ENCODE measurements at regions not wholly inside any gene's neighbourhood (a gene's known extent, or its start where the extent isn't known, plus 50 kb on each side); places are given as distances from the start of the nearest gene placed in this dataset.
"Not testable (repeated sequence)": the region's sequence is repeated elsewhere in the genome, so short reads cannot be mapped to it uniquely, and the experiment has no call there.

DNA sequence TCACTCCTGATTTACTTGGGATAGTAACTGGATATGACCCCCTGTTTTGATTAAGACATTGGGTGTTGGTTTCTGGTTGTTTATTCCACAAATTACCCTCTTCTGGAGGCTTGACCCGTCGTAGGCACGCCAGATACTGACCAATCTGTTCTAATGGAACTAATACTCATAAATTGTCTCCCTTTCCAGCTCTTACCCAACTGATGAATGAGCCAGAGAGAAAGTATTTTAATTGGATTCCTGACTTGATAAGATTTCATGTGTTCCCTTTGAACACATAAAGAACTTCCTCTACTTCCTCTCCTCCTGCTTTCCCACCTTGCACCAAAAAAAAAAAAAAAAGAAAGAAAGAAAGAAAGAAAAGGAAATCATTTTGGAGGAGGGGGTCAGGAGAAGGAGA lies 340.9 kb downstream of the PCNX1 start:
- DNase-seq = no peak
- peak overlapping the region in 2 of 7 donors; percentile 2 to 92 for H3K27ac Mint-ChIP-seq
- CTCF ChIA-PET (ENCODE audit: partially characterized antibody) = no interaction called here
- no peaks in the 10 kb centered on the region for H3K27me3 Mint-ChIP-seq
- POLR2A ChIA-PET (ENCODE audit: partially characterized antibody) = no interaction called here
- Histone ChIP-seq H3K9me3 (ENCODE audit: control insufficient read depth in 1 of 2, low read length in 2 of 2) (no peaks in the 10 kb centered on the region), H3K4me3 (ENCODE audit: low read length in 2 of 2) (no peak overlapping the region), H3K27me3 (ENCODE audit: insufficient read depth, low read length) (no peaks in the 10 kb centered on the region), H3K27ac (ENCODE audit: low read depth, low read length) (no peak overlapping the region), H3K36me3 (ENCODE audit: insufficient read depth, low read length) (no peaks in the 10 kb centered on the region), H3K4me1 (ENCODE audit: insufficient read depth, low read length) (peaks cover 27% of the 10 kb centered on the region)
- H3K36me3 Mint-ChIP-seq = peaks cover 0 to 10% of the 10 kb centered on the region in 2 donors
- H3K9me3 Mint-ChIP-seq = peaks cover 0 to 17% (median 9%) of the 10 kb centered on the region in 8 donors
- no peak overlapping the region for H3K4me3 Mint-ChIP-seq
- intact Hi-C loops (cut with micrococcal nuclease) = no loop called here
- H3K4me1 Mint-ChIP-seq = peaks cover 27 to 40% (median 34%) of the 10 kb centered on the region in 4 donors

- DNase-seq = no peak
- Histone ChIP-seq H3K4me1 (ENCODE audit: insufficient read depth, low read length) (peaks cover 23% of the 10 kb centered on the region), H3K27ac (ENCODE audit: low read depth, low read length) (no peak overlapping the region), H3K9me3 (ENCODE audit: control insufficient read depth in 1 of 2, low read length in 2 of 2) (no peaks in the 10 kb centered on the region), H3K4me3 (ENCODE audit: low read length in 2 of 2) (no peak overlapping the region), H3K27me3 (ENCODE audit: insufficient read depth, low read length) (no peaks in the 10 kb centered on the region), H3K36me3 (ENCODE audit: insufficient read depth, low read length) (no peaks in the 10 kb centered on the region)
- CTCF ChIA-PET (ENCODE audit: partially characterized antibody) = interaction anchor here (0.6 kb wide), 1 partner anchor 109 kb away, joined by 3 read pairs; no protein-coding TSS in a partner anchor
- intact Hi-C loops (cut with micrococcal nuclease) = no loop called here
- H3K36me3 Mint-ChIP-seq = peaks cover 0 to 10% of the 10 kb centered on the region in 2 donors
- H3K27me3 Mint-ChIP-seq = no peaks in the 10 kb centered on the region
- H3K9me3 Mint-ChIP-seq = peaks cover 0 to 17% (median 10%) of the 10 kb centered on the region in 8 donors
- peaks cover 23 to 35% (median 29%) of the 10 kb centered on the region in 4 donors for H3K4me1 Mint-ChIP-seq
- POLR2A ChIA-PET (ENCODE audit: partially characterized antibody) = no interaction called here
- no peak overlapping the region for H3K4me3 Mint-ChIP-seq
- no peak overlapping the region for H3K27ac Mint-ChIP-seq
Measured at GRCh38 chr14:71250347-71250746, 343.1 kb downstream of the PCNX1 start.

- ChIA-PET CTCF (ENCODE audit: partially characterized antibody) (interaction anchor here (0.6 kb wide), 1 partner anchor 109 kb away, joined by 3 read pairs; no protein-coding TSS in a partner anchor), POLR2A (ENCODE audit: partially characterized antibody) (no interaction called here)
- Mint-ChIP-seq H3K36me3 (peaks cover 0 to 10% of the 10 kb centered on the region in 2 donors), H3K4me1 (peaks cover 19 to 31% (median 25%) of the 10 kb centered on the region in 4 donors), H3K27me3 (no peaks in the 10 kb centered on the region), H3K27ac (no peak overlapping the region), H3K4me3 (no peak overlapping the region), H3K9me3 (peaks cover 0 to 17% (median 10%) of the 10 kb centered on the region in 8 donors)
- Histone ChIP-seq H3K9me3 (ENCODE audit: control insufficient read depth in 1 of 2, low read length in 2 of 2) (no peaks in the 10 kb centered on the region), H3K4me1 (ENCODE audit: insufficient read depth, low read length) (peaks cover 19% of the 10 kb centered on the region), H3K27me3 (ENCODE audit: insufficient read depth, low read length) (no peaks in the 10 kb centered on the region), H3K27ac (ENCODE audit: low read depth, low read length) (no peak overlapping the region), H3K36me3 (ENCODE audit: insufficient read depth, low read length) (no peaks in the 10 kb centered on the region), H3K4me3 (ENCODE audit: low read length in 2 of 2) (no peak overlapping the region)
- no peak for DNase-seq
- intact Hi-C loops (cut with micrococcal nuclease) = no loop called here
Measured at GRCh38 chr14:71250791-71251190, 343.5 kb downstream of the PCNX1 start.

- peak overlapping the region in 5 of 8 donors; percentile 10 to 77 (median 63) for H3K4me3 Mint-ChIP-seq
- intact Hi-C loops (cut with micrococcal nuclease) = not testable (repeated sequence)
Measured at GRCh38 chr14:71254091-71254719, 346.9 kb downstream of the PCNX1 start.

GRCh38 chr14:71261206-71261605 lies 353.9 kb downstream of the PCNX1 start:
- no peaks in the 10 kb centered on the region for H3K27me3 ChIP-seq (ENCODE audit: insufficient read depth, low read length)
- H3K4me1 Mint-ChIP-seq = peaks cover 0 to 2% (median 0%) of the 10 kb centered on the region in 4 donors
- no peak overlapping the region for H3K4me3 ChIP-seq (ENCODE audit: low read length in 2 of 2)
- H3K27me3 Mint-ChIP-seq = no peaks in the 10 kb centered on the region
- no peak overlapping the region for H3K27ac Mint-ChIP-seq
- no peaks in the 10 kb centered on the region for H3K4me1 ChIP-seq (ENCODE audit: insufficient read depth, low read length)
- POLR2A ChIA-PET (ENCODE audit: partially characterized antibody) = no interaction called here
- H3K36me3 ChIP-seq (ENCODE audit: insufficient read depth, low read length) = no peaks in the 10 kb centered on the region
- CTCF ChIA-PET (ENCODE audit: partially characterized antibody) = interaction anchor here (1.3 kb wide), 1 partner anchor 8 kb away, joined by 4 read pairs; no protein-coding TSS in a partner anchor
- DNase-seq = no peak
- peaks cover 9 to 13% of the 10 kb centered on the region in 2 donors for H3K36me3 Mint-ChIP-seq
- peaks cover 4 to 46% (median 33%) of the 10 kb centered on the region in 8 donors for H3K9me3 Mint-ChIP-seq
- no peak overlapping the region for H3K4me3 Mint-ChIP-seq
- H3K27ac ChIP-seq (ENCODE audit: low read depth, low read length) = no peak overlapping the region
- peaks cover 0 to 6% of the 10 kb centered on the region in 2 donors for H3K9me3 ChIP-seq (ENCODE audit: control insufficient read depth in 1 of 2, low read length in 2 of 2)
- intact Hi-C loops (cut with micrococcal nuclease) = no loop called here

More at GRCh38 chr14:71254091-71254719, 346.9 kb downstream of the PCNX1 start:
- H3K27me3 Mint-ChIP-seq; H3K27ac Mint-ChIP-seq; H3K4me1 ChIP-seq (ENCODE audit: insufficient read depth, low read length); DNase-seq; H3K27me3 ChIP-seq (ENCODE audit: insufficient read depth, low read length); H3K36me3 Mint-ChIP-seq; H3K36me3 ChIP-seq (ENCODE audit: insufficient read depth, low read length); POLR2A ChIA-PET (ENCODE audit: partially characterized antibody); H3K27ac ChIP-seq (ENCODE audit: low read depth, low read length); CTCF ChIA-PET (ENCODE audit: partially characterized antibody); H3K4me1 Mint-ChIP-seq; H3K9me3 ChIP-seq (ENCODE audit: control insufficient read depth in 1 of 2, low read length in 2 of 2); H3K4me3 ChIP-seq (ENCODE audit: low read length in 2 of 2): not testable (repeated sequence)
- peaks cover 2 to 30% (median 22%) of the 10 kb centered on the region in 8 donors for H3K9me3 Mint-ChIP-seq

DNA sequence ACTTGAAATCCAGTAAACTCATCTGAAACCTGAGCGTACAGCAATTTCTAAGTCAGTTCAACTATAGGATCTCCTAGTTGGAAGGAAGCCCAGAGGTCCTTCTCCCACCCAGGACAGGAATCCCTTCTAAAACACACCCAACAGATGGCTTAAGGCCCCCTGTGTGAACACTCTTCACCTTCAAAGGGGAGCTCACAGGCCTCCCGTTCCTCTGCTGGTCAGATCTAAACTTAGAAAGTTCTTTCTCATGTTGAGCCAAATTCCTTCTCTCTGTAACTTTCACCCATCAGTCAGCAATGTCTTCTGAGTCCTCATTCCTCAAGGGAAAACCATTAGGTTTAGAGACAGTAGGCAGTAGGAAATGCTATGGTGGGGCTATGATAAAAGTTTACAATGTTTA lies 355.2 kb downstream of the PCNX1 start:
- H3K4me3 Mint-ChIP-seq = no peak overlapping the region
- H3K27ac ChIP-seq (ENCODE audit: low read depth, low read length) = no peak overlapping the region
- intact Hi-C loops (cut with micrococcal nuclease) = no loop called here
- POLR2A ChIA-PET (ENCODE audit: partially characterized antibody) = interaction anchor here (0.8 kb wide), 1 partner anchor 17 kb away, joined by 4 read pairs; no protein-coding TSS in a partner anchor
- H3K9me3 Mint-ChIP-seq = peaks cover 4 to 37% (median 28%) of the 10 kb centered on the region in 8 donors
- peaks cover 7% of the 10 kb centered on the region for H3K4me1 ChIP-seq (ENCODE audit: insufficient read depth, low read length)
- H3K36me3 Mint-ChIP-seq = peaks cover 9 to 10% of the 10 kb centered on the region in 2 donors
- H3K27ac Mint-ChIP-seq = no peak overlapping the region
- no peaks in the 10 kb centered on the region for H3K36me3 ChIP-seq (ENCODE audit: insufficient read depth, low read length)
- H3K4me1 Mint-ChIP-seq = peaks cover 5 to 7% (median 6%) of the 10 kb centered on the region in 4 donors
- CTCF ChIA-PET (ENCODE audit: partially characterized antibody) = interaction anchor here (1.3 kb wide), 1 partner anchor 10 kb away, joined by 4 read pairs; no protein-coding TSS in a partner anchor
- H3K9me3 ChIP-seq (ENCODE audit: control insufficient read depth in 1 of 2, low read length in 2 of 2) = peaks cover 0 to 6% of the 10 kb centered on the region in 2 donors
- no peak for DNase-seq
- no peaks in the 10 kb centered on the region for H3K27me3 ChIP-seq (ENCODE audit: insufficient read depth, low read length)
- no peaks in the 10 kb centered on the region for H3K27me3 Mint-ChIP-seq
- no peak overlapping the region for H3K4me3 ChIP-seq (ENCODE audit: low read length in 2 of 2)

DNA sequence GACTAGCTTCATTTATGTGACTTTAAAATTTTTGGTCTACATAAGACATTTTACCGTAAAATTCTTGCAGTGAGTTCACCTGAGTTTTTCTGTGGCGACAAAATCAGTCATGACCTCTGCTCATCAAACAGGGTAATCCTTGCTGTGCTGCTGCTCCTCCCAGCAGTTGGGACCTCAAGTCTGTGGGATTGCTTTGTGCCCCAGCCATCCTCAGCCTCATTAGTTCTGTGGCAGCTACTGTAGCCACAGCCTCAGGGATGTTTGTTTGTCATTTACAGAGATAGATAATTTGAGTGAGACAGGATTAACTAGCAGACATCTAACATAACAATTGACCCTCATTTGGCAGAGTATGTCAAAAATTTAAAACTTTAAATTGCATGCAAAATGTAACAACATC lies 357.0 kb downstream of the PCNX1 start:
- no peak overlapping the region for H3K27ac ChIP-seq (ENCODE audit: low read depth, low read length)
- peaks cover 0 to 4% of the 10 kb centered on the region in 2 donors for H3K9me3 ChIP-seq (ENCODE audit: control insufficient read depth in 1 of 2, low read length in 2 of 2)
- peaks cover 8% of the 10 kb centered on the region for H3K4me1 ChIP-seq (ENCODE audit: insufficient read depth, low read length)
- Mint-ChIP-seq H3K4me1 (peaks cover 8 to 18% (median 11%) of the 10 kb centered on the region in 4 donors), H3K9me3 (peaks cover 3 to 24% (median 14%) of the 10 kb centered on the region in 8 donors), H3K4me3 (no peak overlapping the region), H3K36me3 (peaks cover 5 to 8% of the 10 kb centered on the region in 2 donors), H3K27me3 (no peaks in the 10 kb centered on the region), H3K27ac (no peak overlapping the region)
- ChIA-PET CTCF (ENCODE audit: partially characterized antibody) (no interaction called here), POLR2A (ENCODE audit: partially characterized antibody) (interaction anchor here (1.2 to 1.5 kb wide), 2 partner anchors 18 to 57 kb away, joined by 4 read pairs; no protein-coding TSS in a partner anchor)
- no peak for DNase-seq
- H3K27me3 ChIP-seq (ENCODE audit: insufficient read depth, low read length) = no peaks in the 10 kb centered on the region
- H3K4me3 ChIP-seq (ENCODE audit: low read length in 2 of 2) = no peak overlapping the region
- H3K36me3 ChIP-seq (ENCODE audit: insufficient read depth, low read length) = no peaks in the 10 kb centered on the region
- intact Hi-C loops (cut with micrococcal nuclease) = no loop called here

Measured in CD4-positive, alpha-beta memory T cell (primary cell).